Liver (tissue), 7 donors: ENCODE measurements at regions not wholly inside any gene's neighbourhood (a gene's known extent, or its start where the extent isn't known, plus 50 kb on each side); places are given as distances from the start of the nearest gene placed in this dataset.

Source experiments
- DNase-seq: peaks from one replicate; pipeline ENCODE4 v3.0.0-alpha.2; 2017; ENCODE audit warnings: low spot score
- H3K27ac ChIP-seq, 2 donors: one replicate each; pipeline ENCODE4 v1.7.0; 2013; ENCODE audit warnings: inconsistent platforms in 2 of 2, low read length in 2 of 2, control low read depth in 1 of 2, low read depth in 1 of 2, mild to moderate bottlenecking in 1 of 2
- H3K27me3 ChIP-seq, 4 donors: one replicate each; pipeline versions ENCODE4 v1.6.1 to v1.7.0; 2013; ENCODE audit warnings: low read length in 3 of 4, inconsistent platforms in 1 of 4, mild to moderate bottlenecking in 1 of 4, moderate library complexity in 1 of 4; ENCODE audit not compliant: control insufficient read depth in 4 of 4, insufficient read depth in 4 of 4
- H3K36me3 ChIP-seq, 4 donors: one replicate each; pipeline versions ENCODE4 v1.6.1 to v1.7.0; 2013; ENCODE audit warnings: low read length in 3 of 4, mild to moderate bottlenecking in 3 of 4, low read depth in 1 of 4, moderate library complexity in 1 of 4; ENCODE audit not compliant: control insufficient read depth in 4 of 4, insufficient read depth in 3 of 4
- H3K4me1 ChIP-seq, 4 donors: one replicate each; pipeline versions ENCODE4 v1.6.1 to v1.7.0; 2013; ENCODE audit warnings: low read length in 3 of 4, mild to moderate bottlenecking in 3 of 4, moderate library complexity in 1 of 4; ENCODE audit not compliant: control insufficient read depth in 4 of 4, insufficient read depth in 4 of 4
- H3K4me3 ChIP-seq, 3 donors: one replicate each; pipeline versions ENCODE4 v1.6.1 to v1.7.0; 2013; ENCODE audit warnings: low read length in 3 of 3, control low read depth in 1 of 3, low read depth in 1 of 3, mild to moderate bottlenecking in 1 of 3
- H3K9ac ChIP-seq, 2 donors: one replicate each; pipeline ENCODE4 v1.7.0; 2013; ENCODE audit warnings: low read length in 2 of 2, mild to moderate bottlenecking in 2 of 2, moderate library complexity in 2 of 2, control low read depth in 1 of 2, low read depth in 1 of 2
- H3K9me3 ChIP-seq, 4 donors: one replicate each; pipeline versions ENCODE4 v1.6.1 to v1.7.0; 2013; ENCODE audit warnings: low read length in 3 of 4; ENCODE audit not compliant: control insufficient read depth in 4 of 4
- EGR1 ChIP-seq, 2 donors: IDR thresholded peaks; 2 replicates each; pipeline ENCODE4 v1.6.1; 2016 to 2018; ENCODE audit warnings: antibody characterized with exemption in 2 of 2, low read depth in 2 of 2
- FOXA1 ChIP-seq: IDR thresholded peaks from 2 replicates; pipeline ENCODE4 v1.6.1; 2016; ENCODE audit warnings: antibody characterized with exemption
- FOXA2 ChIP-seq: IDR thresholded peaks from 2 replicates; pipeline ENCODE4 v1.6.1; 2016; ENCODE audit warnings: antibody characterized with exemption
- GABPA ChIP-seq, 2 donors: IDR thresholded peaks in 1 of 2; conservative IDR thresholded peaks in 1 of 2; 2 replicates each; pipeline ENCODE4 v1.6.1; 2016; ENCODE audit warnings: antibody characterized with exemption in 2 of 2, mild to moderate bottlenecking in 1 of 2, moderate library complexity in 1 of 2
- HNF4A ChIP-seq, 2 donors: conservative IDR thresholded peaks; 2 replicates each; pipeline ENCODE4 v1.6.1; 2016; ENCODE audit warnings: antibody characterized with exemption in 2 of 2, mild to moderate bottlenecking in 2 of 2
- JUND ChIP-seq, 2 donors: IDR thresholded peaks; 2 replicates each; pipeline ENCODE4 v1.6.1; 2016; ENCODE audit warnings: antibody characterized with exemption in 2 of 2
- NR2F2 ChIP-seq: IDR thresholded peaks from 2 replicates; pipeline ENCODE4 v1.6.1; 2016; ENCODE audit warnings: antibody characterized with exemption
- RAD21 ChIP-seq, 2 donors: IDR thresholded peaks; 2 replicates each; pipeline ENCODE4 v1.6.1; 2016; ENCODE audit warnings: antibody characterized with exemption in 2 of 2, mild to moderate bottlenecking in 2 of 2
- RXRA ChIP-seq, 2 donors: IDR thresholded peaks; 2 replicates each; pipeline ENCODE4 v1.6.1; 2017 to 2018; ENCODE audit warnings: antibody characterized with exemption in 2 of 2, mild to moderate bottlenecking in 1 of 2
- YY1 ChIP-seq: IDR thresholded peaks from 2 replicates; pipeline ENCODE4 v1.6.1; 2016; ENCODE audit warnings: antibody characterized with exemption, mild to moderate bottlenecking
- WGBS: extraction: QIAGEN DNeasy Blood & Tissue Kit; methylation state at CpG from one replicate; pipeline ENCODE4 v1.1.7; 2013; 5-methylcytosine and 5-hydroxymethylcytosine counted together
- TF ChIP-seq, protein P1 (sequence below): IDR thresholded peaks from 2 replicates; pipeline ENCODE4 v1.6.1; 2016; ENCODE audit warnings: antibody characterized with exemption
- TF ChIP-seq, protein P2 (sequence below): IDR thresholded peaks from 2 replicates; pipeline ENCODE4 v1.6.1; 2016; ENCODE audit warnings: antibody characterized with exemption
- TF ChIP-seq, protein P3 (sequence below): IDR thresholded peaks from 2 replicates; pipeline ENCODE4 v1.6.1; 2016; ENCODE audit warnings: antibody characterized with exemption
- TF ChIP-seq, protein P4 (sequence below): IDR thresholded peaks from 2 replicates; pipeline ENCODE4 v1.6.1; 2016; ENCODE audit warnings: antibody characterized with exemption, mild to moderate bottlenecking
- donor health status: healthy.
- donor health status: healthy.
- donor health status: healthy.
- donor health status: healthy.

DNA sequence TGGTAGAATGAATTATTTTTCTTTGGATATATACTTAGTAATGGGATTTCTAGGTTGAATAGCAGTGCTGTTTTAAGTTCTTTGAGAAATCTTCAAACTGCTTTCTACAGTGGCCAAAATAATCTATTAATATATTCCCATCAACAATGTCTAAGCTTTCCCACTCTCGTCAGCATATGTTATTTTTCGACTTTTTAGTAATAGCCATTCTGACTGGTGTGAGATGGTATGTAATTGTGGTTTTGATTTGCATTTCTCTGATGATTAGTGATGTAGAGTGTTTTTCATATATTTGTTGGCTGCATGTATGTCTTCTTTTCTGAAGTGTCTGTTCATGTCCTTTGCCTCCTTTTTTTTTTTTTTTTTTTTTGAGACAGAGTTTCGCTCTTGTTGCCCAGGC is 90.2 kb upstream of the CSNK1A1L start:
- Histone ChIP-seq H3K4me3 (no peak overlapping the region), H3K27ac (no peak overlapping the region), H3K4me1 (no peaks in the 10 kb centered on the region), H3K36me3 (no peaks in the 10 kb centered on the region), H3K9ac (no peak overlapping the region), H3K9me3 (peaks cover 0 to 2% (median 0%) of the 10 kb centered on the region in 4 donors), H3K27me3 (no peaks in the 10 kb centered on the region)
- WGBS, result 87% methylated on average over 3 of the region's 3 CpGs
- DNase-seq, result no peak
- no peak for TF ChIP-seq EGR1 (IDR thresholded peaks at IDR 0.05; ENCODE audit: low read depth in 2 of 2)

DNA sequence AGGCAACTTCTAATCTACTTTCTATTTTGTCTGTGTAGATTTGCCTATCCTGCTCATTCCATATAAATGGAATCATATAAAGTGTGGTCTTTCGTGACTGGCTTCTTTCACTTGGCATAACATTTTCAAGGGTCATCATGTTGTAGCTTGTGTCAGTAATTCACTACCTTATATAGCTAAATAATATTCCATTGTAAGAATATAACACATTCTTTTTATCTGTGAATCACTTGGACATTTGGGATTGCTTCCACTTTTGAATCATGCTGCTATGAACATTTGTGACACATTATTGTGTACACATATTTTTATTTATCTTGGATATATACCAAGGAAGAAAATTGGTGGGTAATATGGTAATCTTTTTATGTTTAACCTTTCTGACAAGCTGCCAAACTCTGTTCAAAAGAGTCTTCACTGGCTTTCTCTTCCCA is 89.0 kb upstream of the CSNK1A1L start:
- H3K9ac ChIP-seq, result no peak overlapping the region
- WGBS, result 62% methylated on average over 1 of the region's 1 CpG

DNA sequence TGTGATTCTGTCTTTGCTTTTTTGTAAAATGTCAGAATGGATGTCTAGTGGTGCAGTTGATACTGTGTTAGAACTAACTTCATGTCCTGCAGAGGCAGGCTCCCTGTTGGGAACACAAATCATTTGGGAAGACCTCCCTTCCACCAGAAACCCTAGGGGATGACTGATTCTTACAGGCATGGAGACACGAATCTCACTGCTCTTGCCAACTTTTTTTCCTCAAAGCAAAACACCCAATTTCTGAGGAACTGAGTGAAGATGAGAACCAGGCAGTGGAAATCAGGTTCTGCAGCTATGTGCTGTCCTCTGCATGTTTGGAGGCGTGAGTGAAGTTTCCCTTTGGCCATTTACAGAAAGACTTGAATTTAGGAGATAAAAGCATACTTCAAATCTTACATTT is 87.5 kb upstream of the CSNK1A1L start:
- WGBS, result 39% methylated on average over 2 of the region's 2 CpGs
- TF ChIP-seq GABPA (IDR thresholded peaks at IDR 0.05 in 1 of 2, conservative IDR thresholded peaks at IDR 0.05 in 1 of 2) (no peak), JUND (IDR thresholded peaks at IDR 0.05) (no peak), RAD21 (IDR thresholded peaks at IDR 0.05) (no peak), RXRA (IDR thresholded peaks at IDR 0.05) (no peak)
- TF ChIP-seq, protein P1, sequence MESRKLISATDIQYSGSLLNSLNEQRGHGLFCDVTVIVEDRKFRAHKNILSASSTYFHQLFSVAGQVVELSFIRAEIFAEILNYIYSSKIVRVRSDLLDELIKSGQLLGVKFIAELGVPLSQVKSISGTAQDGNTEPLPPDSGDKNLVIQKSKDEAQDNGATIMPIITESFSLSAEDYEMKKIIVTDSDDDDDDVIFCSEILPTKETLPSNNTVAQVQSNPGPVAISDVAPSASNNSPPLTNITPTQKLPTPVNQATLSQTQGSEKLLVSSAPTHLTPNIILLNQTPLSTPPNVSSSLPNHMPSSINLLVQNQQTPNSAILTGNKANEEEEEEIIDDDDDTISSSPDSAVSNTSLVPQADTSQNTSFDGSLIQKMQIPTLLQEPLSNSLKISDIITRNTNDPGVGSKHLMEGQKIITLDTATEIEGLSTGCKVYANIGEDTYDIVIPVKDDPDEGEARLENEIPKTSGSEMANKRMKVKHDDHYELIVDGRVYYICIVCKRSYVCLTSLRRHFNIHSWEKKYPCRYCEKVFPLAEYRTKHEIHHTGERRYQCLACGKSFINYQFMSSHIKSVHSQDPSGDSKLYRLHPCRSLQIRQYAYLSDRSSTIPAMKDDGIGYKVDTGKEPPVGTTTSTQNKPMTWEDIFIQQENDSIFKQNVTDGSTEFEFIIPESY, result no peak

More for the DNA sequence above, 89.0 kb upstream of the CSNK1A1L start:
- Histone ChIP-seq H3K27ac (no peak overlapping the region), H3K27me3 (no peaks in the 10 kb centered on the region), H3K9me3 (peaks cover 0 to 2% (median 0%) of the 10 kb centered on the region in 4 donors), H3K4me3 (no peak overlapping the region), H3K4me1 (no peaks in the 10 kb centered on the region), H3K36me3 (no peaks in the 10 kb centered on the region)
- DNase-seq, result no peak
- TF ChIP-seq RAD21 (IDR thresholded peaks at IDR 0.05) (no peak), FOXA2 (no peak)
- TF ChIP-seq, protein P2, sequence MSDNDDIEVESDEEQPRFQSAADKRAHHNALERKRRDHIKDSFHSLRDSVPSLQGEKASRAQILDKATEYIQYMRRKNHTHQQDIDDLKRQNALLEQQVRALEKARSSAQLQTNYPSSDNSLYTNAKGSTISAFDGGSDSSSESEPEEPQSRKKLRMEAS, result no peak
- TF ChIP-seq, protein P3, sequence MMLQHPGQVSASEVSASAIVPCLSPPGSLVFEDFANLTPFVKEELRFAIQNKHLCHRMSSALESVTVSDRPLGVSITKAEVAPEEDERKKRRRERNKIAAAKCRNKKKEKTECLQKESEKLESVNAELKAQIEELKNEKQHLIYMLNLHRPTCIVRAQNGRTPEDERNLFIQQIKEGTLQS, result no peak

DNA sequence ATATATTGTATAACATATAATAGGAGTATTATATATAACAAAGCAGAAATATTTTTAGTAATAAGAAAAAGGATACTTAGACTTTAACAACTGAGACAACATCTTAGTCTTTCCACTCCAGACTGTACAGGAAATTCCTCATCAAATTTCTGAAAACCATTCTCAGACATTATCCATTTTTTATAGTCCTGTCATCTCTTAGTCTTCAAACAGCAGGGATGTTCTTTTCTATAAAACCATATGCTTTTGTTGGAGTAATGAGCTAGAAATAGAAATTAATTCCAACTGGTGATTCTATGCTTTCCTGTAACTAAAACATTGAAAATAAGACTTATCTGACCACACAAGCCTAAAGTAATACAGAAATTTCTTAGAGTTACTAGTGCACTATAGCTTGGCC is 82.2 kb upstream of the CSNK1A1L start:
- Histone ChIP-seq H3K36me3 (no peaks in the 10 kb centered on the region), H3K9ac (no peak overlapping the region), H3K9me3 (no peaks in the 10 kb centered on the region), H3K4me3 (no peak overlapping the region), H3K27ac (no peak overlapping the region), H3K4me1 (no peaks in the 10 kb centered on the region), H3K27me3 (no peaks in the 10 kb centered on the region)
- DNase-seq, result no peak
- TF ChIP-seq, protein P3, result no peak
- TF ChIP-seq GABPA (IDR thresholded peaks at IDR 0.05 in 1 of 2, conservative IDR thresholded peaks at IDR 0.05 in 1 of 2) (no peak), NR2F2 (no peak), HNF4A (conservative IDR thresholded peaks at IDR 0.05) (no peak), YY1 (no peak), RXRA (IDR thresholded peaks at IDR 0.05) (no peak), FOXA2 (no peak), RAD21 (IDR thresholded peaks at IDR 0.05) (no peak), FOXA1 (no peak)
- TF ChIP-seq, protein P1, result no peak
- TF ChIP-seq, protein P4, sequence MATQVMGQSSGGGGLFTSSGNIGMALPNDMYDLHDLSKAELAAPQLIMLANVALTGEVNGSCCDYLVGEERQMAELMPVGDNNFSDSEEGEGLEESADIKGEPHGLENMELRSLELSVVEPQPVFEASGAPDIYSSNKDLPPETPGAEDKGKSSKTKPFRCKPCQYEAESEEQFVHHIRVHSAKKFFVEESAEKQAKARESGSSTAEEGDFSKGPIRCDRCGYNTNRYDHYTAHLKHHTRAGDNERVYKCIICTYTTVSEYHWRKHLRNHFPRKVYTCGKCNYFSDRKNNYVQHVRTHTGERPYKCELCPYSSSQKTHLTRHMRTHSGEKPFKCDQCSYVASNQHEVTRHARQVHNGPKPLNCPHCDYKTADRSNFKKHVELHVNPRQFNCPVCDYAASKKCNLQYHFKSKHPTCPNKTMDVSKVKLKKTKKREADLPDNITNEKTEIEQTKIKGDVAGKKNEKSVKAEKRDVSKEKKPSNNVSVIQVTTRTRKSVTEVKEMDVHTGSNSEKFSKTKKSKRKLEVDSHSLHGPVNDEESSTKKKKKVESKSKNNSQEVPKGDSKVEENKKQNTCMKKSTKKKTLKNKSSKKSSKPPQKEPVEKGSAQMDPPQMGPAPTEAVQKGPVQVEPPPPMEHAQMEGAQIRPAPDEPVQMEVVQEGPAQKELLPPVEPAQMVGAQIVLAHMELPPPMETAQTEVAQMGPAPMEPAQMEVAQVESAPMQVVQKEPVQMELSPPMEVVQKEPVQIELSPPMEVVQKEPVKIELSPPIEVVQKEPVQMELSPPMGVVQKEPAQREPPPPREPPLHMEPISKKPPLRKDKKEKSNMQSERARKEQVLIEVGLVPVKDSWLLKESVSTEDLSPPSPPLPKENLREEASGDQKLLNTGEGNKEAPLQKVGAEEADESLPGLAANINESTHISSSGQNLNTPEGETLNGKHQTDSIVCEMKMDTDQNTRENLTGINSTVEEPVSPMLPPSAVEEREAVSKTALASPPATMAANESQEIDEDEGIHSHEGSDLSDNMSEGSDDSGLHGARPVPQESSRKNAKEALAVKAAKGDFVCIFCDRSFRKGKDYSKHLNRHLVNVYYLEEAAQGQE, result no peak
- TF ChIP-seq, protein P2, result no peak

More for the DNA sequence above, 87.5 kb upstream of the CSNK1A1L start:
- no peaks in the 10 kb centered on the region for H3K27me3 ChIP-seq
- no peak overlapping the region for H3K4me3 ChIP-seq
- H3K4me1 ChIP-seq, result no peaks in the 10 kb centered on the region
- H3K36me3 ChIP-seq, result no peaks in the 10 kb centered on the region
- no peak overlapping the region for H3K9ac ChIP-seq
- peaks cover 0 to 2% (median 0%) of the 10 kb centered on the region in 4 donors for H3K9me3 ChIP-seq
- H3K27ac ChIP-seq, result no peak overlapping the region
- DNase-seq, result no peak
